HG02885 (cell line): ENCODE measurements at regions not wholly inside any gene's neighbourhood (a gene's known extent, or its start where the extent isn't known, plus 50 kb on each side); places are given as distances from the start of the nearest gene placed in this dataset.
"Not testable (repeated sequence)": the region's sequence is repeated elsewhere in the genome, so short reads cannot be mapped to it uniquely, and the experiment has no call there.

Source experiments
- ATAC-seq: cut with Tn5 transposase; IDR thresholded peaks from one replicate; pipeline ENCODE4 v1.9.1; 2021; ENCODE audit warnings: mild to moderate bottlenecking; ENCODE audit not compliant: unreplicated experiment, poor library complexity

GRCh38 chr2:16060125-16060935 is 120.0 kb downstream of the MYCN start:
- ATAC-seq: no peak

- no peak for ATAC-seq
These were observed 119.2 kb downstream of the MYCN start for GRCh38 chr2:16059393-16060016.

- ATAC-seq: no peak
These were observed 118.5 kb downstream of the MYCN start for GRCh38 chr2:16058747-16059358.

GRCh38 chr2:16058256-16058655 is 117.9 kb downstream of the MYCN start:
- no peak for ATAC-seq

GRCh38 chr2:16057661-16058060 is 117.3 kb downstream of the MYCN start:
- ATAC-seq: no peak

GRCh38 chr2:16055848-16056580 is 115.7 kb downstream of the MYCN start:
- ATAC-seq: peak; percentile 89

- ATAC-seq: no peak
These were observed 113.3 kb downstream of the MYCN start for GRCh38 chr2:16053437-16054257.

- not testable (repeated sequence) for ATAC-seq
These were observed 112.3 kb downstream of the MYCN start for GRCh38 chr2:16052571-16053052.

- ATAC-seq: no peak
These were observed 111.7 kb downstream of the MYCN start for GRCh38 chr2:16051841-16052564.

GRCh38 chr2:16050908-16051489 is 110.6 kb downstream of the MYCN start:
- ATAC-seq: no peak

GRCh38 chr2:16050261-16050907 is 110.0 kb downstream of the MYCN start:
- no peak for ATAC-seq

- no peak for ATAC-seq
These were observed 109.1 kb downstream of the MYCN start for GRCh38 chr2:16049406-16049805.

GRCh38 chr2:16048466-16048865 is 108.1 kb downstream of the MYCN start:
- ATAC-seq: no peak

GRCh38 chr2:16047701-16048100 is 107.4 kb downstream of the MYCN start:
- no peak for ATAC-seq

- no peak for ATAC-seq
These were observed 106.3 kb downstream of the MYCN start for GRCh38 chr2:16046649-16047048.

GRCh38 chr2:16045653-16046352 is 105.5 kb downstream of the MYCN start:
- ATAC-seq: no peak

GRCh38 chr2:16044946-16045456 is 104.7 kb downstream of the MYCN start:
- no peak for ATAC-seq
